ENCODE measurements at regions not wholly inside any gene's neighbourhood (a gene's known extent, or its start where the extent isn't known, plus 50 kb on each side); places are given as distances from the start of the nearest gene placed in this dataset.

DNA sequence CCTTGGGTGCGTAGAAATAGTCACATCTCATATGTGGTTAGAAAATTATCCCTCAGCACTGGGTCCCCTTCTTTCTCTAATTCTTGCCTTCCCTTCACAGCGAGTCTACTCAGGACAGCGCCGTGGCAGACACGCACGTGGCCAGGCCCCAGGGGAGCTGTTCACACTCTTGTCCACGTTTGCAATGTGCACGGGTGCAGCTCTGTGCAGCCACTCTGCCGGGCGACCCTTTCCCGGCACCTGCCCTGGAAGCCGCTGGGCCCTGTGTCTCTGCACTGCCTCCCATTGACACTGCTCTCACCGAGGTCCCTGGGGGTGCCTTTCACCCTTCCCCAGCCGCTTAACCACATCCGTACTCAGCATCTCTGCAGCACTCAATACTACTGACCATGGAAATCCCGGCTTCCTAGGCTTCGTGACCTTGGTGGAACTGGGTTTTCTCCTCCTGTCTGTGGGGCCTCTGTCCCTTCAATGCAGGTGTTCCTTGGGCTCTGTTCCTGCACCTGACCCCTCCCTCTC, 104.9 kb downstream of the DACT2 start:
- Histone ChIP-seq H3K36me3 (ENCODE audit: control insufficient read depth in 1 of 2, insufficient read depth in 2 of 2, low read depth in 1 of 2, low read length in 2 of 2) (no peaks in the 10 kb centered on the region), H3K4ac (ENCODE audit: low read depth in 1 of 2, low read length in 2 of 2) (no peak overlapping the region), H4K91ac (ENCODE audit: low read length) (peak overlapping the region; percentile 8), H4K8ac (ENCODE audit: low read length) (no peak overlapping the region), H3K27me3 (ENCODE audit: control insufficient read depth in 1 of 2, insufficient read depth in 1 of 2, low read length in 2 of 2) (peaks cover 0 to 69% of the 10 kb centered on the region in 2 experiments), H3K9me3 (ENCODE audit: control insufficient read depth, low read length) (no peaks in the 10 kb centered on the region), H3K23ac (ENCODE audit: low read length in 2 of 2) (no peak overlapping the region), H3K4me3 (ENCODE audit: insufficient read depth in 1 of 2, low read depth in 1 of 2, low read length in 2 of 2) (no peak overlapping the region), H2BK5ac (ENCODE audit: low read depth, low read length, poor library complexity, severe bottlenecking) (no peak overlapping the region), H2BK12ac (ENCODE audit: low read length in 2 of 2) (no peak overlapping the region), H2AFZ (ENCODE audit: low read depth, low read length) (no peak overlapping the region), H2BK15ac (ENCODE audit: low read depth, poor library complexity, severe bottlenecking) (no peak overlapping the region), H3K9ac (ENCODE audit: low read length) (no peak overlapping the region), H3K14ac (ENCODE audit: low read length in 2 of 2) (no peak overlapping the region), H2BK120ac (ENCODE audit: low read depth, low read length) (no peak overlapping the region), H3K18ac (ENCODE audit: low read depth in 1 of 2, low read length in 2 of 2) (no peak overlapping the region), H3K27ac (ENCODE audit: low read length, poor library complexity, severe bottlenecking) (no peak overlapping the region), H3K4me1 (ENCODE audit: control insufficient read depth, insufficient read depth, low read depth, low read length) (peaks cover 25% of the 10 kb centered on the region), H3K79me1 (replicated peaks; ENCODE audit: low read length, poor library complexity, severe bottlenecking) (no peaks in the 10 kb centered on the region), H3K4me2 (ENCODE audit: low read length, poor library complexity, severe bottlenecking) (no peak overlapping the region), H2AK5ac (ENCODE audit: low read length, severe bottlenecking) (no peak overlapping the region)
- no peak for DNase-seq
- WGBS: 89% methylated on average over 17 of the region's 17 CpGs

DNA sequence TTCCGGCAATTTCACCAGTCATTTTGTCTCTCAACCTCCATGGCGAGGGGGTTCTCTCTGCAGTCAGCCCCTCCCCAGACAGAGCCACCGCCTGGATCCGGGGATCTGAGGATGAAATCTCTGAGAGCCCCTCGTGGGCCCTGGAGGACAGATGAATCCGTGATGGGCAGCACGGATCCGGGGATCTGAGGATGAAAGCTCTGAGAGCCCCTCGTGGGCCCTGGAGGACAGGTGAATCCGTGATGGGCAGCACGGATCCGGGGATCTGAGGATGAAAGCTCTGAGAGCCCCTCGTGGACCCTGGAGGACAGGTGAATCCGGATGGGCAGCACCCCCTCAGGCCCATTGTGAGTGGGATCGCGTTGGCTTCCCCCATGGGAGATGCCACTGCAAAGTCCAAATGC, 106.5 kb downstream of the DACT2 start:
- Histone ChIP-seq H2BK120ac (ENCODE audit: low read depth, low read length) (no peak overlapping the region), H3K36me3 (ENCODE audit: control insufficient read depth in 1 of 2, insufficient read depth in 2 of 2, low read depth in 1 of 2, low read length in 2 of 2) (no peaks in the 10 kb centered on the region), H3K79me1 (replicated peaks; ENCODE audit: low read length, poor library complexity, severe bottlenecking) (no peaks in the 10 kb centered on the region), H2AFZ (ENCODE audit: low read depth, low read length) (no peak overlapping the region), H4K8ac (ENCODE audit: low read length) (no peak overlapping the region), H3K9me3 (ENCODE audit: control insufficient read depth, low read length) (no peaks in the 10 kb centered on the region), H3K27ac (ENCODE audit: low read length, poor library complexity, severe bottlenecking) (no peak overlapping the region), H2BK15ac (ENCODE audit: low read depth, poor library complexity, severe bottlenecking) (no peak overlapping the region), H3K14ac (ENCODE audit: low read length in 2 of 2) (no peak overlapping the region), H3K27me3 (ENCODE audit: control insufficient read depth in 1 of 2, insufficient read depth in 1 of 2, low read length in 2 of 2) (peaks cover 0 to 56% of the 10 kb centered on the region in 2 experiments), H3K18ac (ENCODE audit: low read depth in 1 of 2, low read length in 2 of 2) (no peak overlapping the region), H3K9ac (ENCODE audit: low read length) (no peak overlapping the region), H2BK5ac (ENCODE audit: low read depth, low read length, poor library complexity, severe bottlenecking) (no peak overlapping the region), H2AK5ac (ENCODE audit: low read length, severe bottlenecking) (no peak overlapping the region), H3K4me1 (ENCODE audit: control insufficient read depth, insufficient read depth, low read depth, low read length) (peaks cover 22% of the 10 kb centered on the region), H3K4me2 (ENCODE audit: low read length, poor library complexity, severe bottlenecking) (no peak overlapping the region), H3K4me3 (ENCODE audit: insufficient read depth in 1 of 2, low read depth in 1 of 2, low read length in 2 of 2) (no peak overlapping the region), H3K4ac (ENCODE audit: low read depth in 1 of 2, low read length in 2 of 2) (no peak overlapping the region), H3K23ac (ENCODE audit: low read length in 2 of 2) (no peak overlapping the region), H2BK12ac (ENCODE audit: low read length in 2 of 2) (no peak overlapping the region), H4K91ac (ENCODE audit: low read length) (no peak overlapping the region)
- DNase-seq: no peak
- WGBS: 95% methylated on average over 16 of the region's 16 CpGs

- Histone ChIP-seq H3K27me3 (ENCODE audit: control insufficient read depth in 1 of 2, insufficient read depth in 1 of 2, low read length in 2 of 2) (peaks cover 0 to 50% of the 10 kb centered on the region in 2 experiments), H3K4me1 (ENCODE audit: control insufficient read depth, insufficient read depth, low read depth, low read length) (peaks cover 22% of the 10 kb centered on the region), H3K23ac (ENCODE audit: low read length in 2 of 2) (no peak overlapping the region), H2BK15ac (ENCODE audit: low read depth, poor library complexity, severe bottlenecking) (no peak overlapping the region), H3K27ac (ENCODE audit: low read length, poor library complexity, severe bottlenecking) (no peak overlapping the region), H3K4me3 (ENCODE audit: insufficient read depth in 1 of 2, low read depth in 1 of 2, low read length in 2 of 2) (no peak overlapping the region), H2AK5ac (ENCODE audit: low read length, severe bottlenecking) (no peak overlapping the region), H3K9me3 (ENCODE audit: control insufficient read depth, low read length) (no peaks in the 10 kb centered on the region), H2BK12ac (ENCODE audit: low read length in 2 of 2) (no peak overlapping the region), H3K9ac (ENCODE audit: low read length) (no peak overlapping the region), H3K14ac (ENCODE audit: low read length in 2 of 2) (no peak overlapping the region), H3K18ac (ENCODE audit: low read depth in 1 of 2, low read length in 2 of 2) (no peak overlapping the region), H4K8ac (ENCODE audit: low read length) (no peak overlapping the region), H2BK5ac (ENCODE audit: low read depth, low read length, poor library complexity, severe bottlenecking) (no peak overlapping the region), H3K79me1 (replicated peaks; ENCODE audit: low read length, poor library complexity, severe bottlenecking) (no peaks in the 10 kb centered on the region), H3K4ac (ENCODE audit: low read depth in 1 of 2, low read length in 2 of 2) (no peak overlapping the region), H4K91ac (ENCODE audit: low read length) (no peak overlapping the region), H2BK120ac (ENCODE audit: low read depth, low read length) (no peak overlapping the region), H3K36me3 (ENCODE audit: control insufficient read depth in 1 of 2, insufficient read depth in 2 of 2, low read depth in 1 of 2, low read length in 2 of 2) (no peaks in the 10 kb centered on the region), H2AFZ (ENCODE audit: low read depth, low read length) (no peak overlapping the region), H3K4me2 (ENCODE audit: low read length, poor library complexity, severe bottlenecking) (no peak overlapping the region)
- DNase-seq: no peak
- 94% methylated on average over 22 of the region's 22 CpGs for WGBS
These were observed 107.2 kb downstream of the DACT2 start for GRCh38 chr6:168212362-168212761.

DNA sequence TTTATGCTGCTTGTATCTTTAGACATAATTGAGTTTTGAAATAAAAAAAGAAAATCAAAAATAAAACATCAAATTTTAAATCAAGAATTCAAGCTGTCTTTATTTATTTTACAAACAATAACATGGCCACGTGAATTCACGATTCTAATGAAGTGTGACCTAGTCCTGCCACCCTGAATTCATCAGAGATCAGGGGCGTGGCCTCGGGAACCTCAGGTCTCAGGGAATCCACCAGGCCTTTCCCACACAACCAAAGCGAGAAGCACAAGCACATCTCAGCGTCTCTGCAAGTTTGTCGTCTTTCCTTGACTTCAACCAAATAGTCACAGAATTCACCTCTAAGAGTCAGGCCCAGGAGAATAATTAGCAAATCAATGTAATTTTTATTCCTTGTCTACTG, 107.9 kb downstream of the DACT2 start:
- Histone ChIP-seq H3K4me3 (ENCODE audit: insufficient read depth in 1 of 2, low read depth in 1 of 2, low read length in 2 of 2) (no peak overlapping the region), H3K4me1 (ENCODE audit: control insufficient read depth, insufficient read depth, low read depth, low read length) (peaks cover 15% of the 10 kb centered on the region), H2AFZ (ENCODE audit: low read depth, low read length) (no peak overlapping the region), H3K14ac (ENCODE audit: low read length in 2 of 2) (no peak overlapping the region), H3K18ac (ENCODE audit: low read depth in 1 of 2, low read length in 2 of 2) (no peak overlapping the region), H3K27ac (ENCODE audit: low read length, poor library complexity, severe bottlenecking) (no peak overlapping the region), H2BK15ac (ENCODE audit: low read depth, poor library complexity, severe bottlenecking) (no peak overlapping the region), H2AK5ac (ENCODE audit: low read length, severe bottlenecking) (no peak overlapping the region), H2BK5ac (ENCODE audit: low read depth, low read length, poor library complexity, severe bottlenecking) (no peak overlapping the region), H3K9ac (ENCODE audit: low read length) (no peak overlapping the region), H2BK120ac (ENCODE audit: low read depth, low read length) (no peak overlapping the region), H3K36me3 (ENCODE audit: control insufficient read depth in 1 of 2, insufficient read depth in 2 of 2, low read depth in 1 of 2, low read length in 2 of 2) (no peaks in the 10 kb centered on the region), H3K4ac (ENCODE audit: low read depth in 1 of 2, low read length in 2 of 2) (no peak overlapping the region), H4K91ac (ENCODE audit: low read length) (no peak overlapping the region), H3K23ac (ENCODE audit: low read length in 2 of 2) (no peak overlapping the region), H3K27me3 (ENCODE audit: control insufficient read depth in 1 of 2, insufficient read depth in 1 of 2, low read length in 2 of 2) (peaks cover 0 to 43% of the 10 kb centered on the region in 2 experiments), H4K8ac (ENCODE audit: low read length) (no peak overlapping the region), H3K79me1 (replicated peaks; ENCODE audit: low read length, poor library complexity, severe bottlenecking) (no peaks in the 10 kb centered on the region), H2BK12ac (ENCODE audit: low read length in 2 of 2) (no peak overlapping the region), H3K9me3 (ENCODE audit: control insufficient read depth, low read length) (no peaks in the 10 kb centered on the region), H3K4me2 (ENCODE audit: low read length, poor library complexity, severe bottlenecking) (no peak overlapping the region)
- WGBS: 82% methylated on average over 6 of the region's 7 CpGs
- DNase-seq: no peak
